K562 (cell line): ENCODE measurements at regions not wholly inside any gene's neighbourhood (a gene's known extent, or its start where the extent isn't known, plus 50 kb on each side); places are given as distances from the start of the nearest gene placed in this dataset.

Source experiments
- ATAC-seq: fragments of 200-7000 bp; cut with Tn5 transposase; 3 replicates; pipeline ENCODE4 v1.9.1; 2020; ENCODE audit warnings: moderate library complexity
- BruUV-seq: library from RNA; stranded (reverse); fragments of 400-500 nt; replicated peaks from 2 replicates; lab custom pipeline; 2021; lab: Mats Ljungman, UMichigan
- CTCF ChIA-PET: fragments of 300-600 bp; formaldehyde crosslinking; extraction: SDS; loops from one replicate; lab custom pipeline; 2021; ENCODE audit warnings: low intra/inter-chr PET ratio; lab: Yijun Ruan, JAX
- POLR2A ChIA-PET: fragments of 300-600, 350-650 bp; sonication (Branson Sonifier 250); formaldehyde crosslinking; extraction: SDS; loops from one replicate; lab custom pipeline; 2021; ENCODE audit warnings: antibody characterized with exemption, inconsistent platforms; lab: Yijun Ruan, JAX
- DNase-seq, 4 experiments: peaks; one replicate each; pipeline versions ENCODE4 v3.0.0 to v3.0.0-alpha.2; 2011 to 2018; ENCODE audit warnings: low spot score in 3 of 4, mixed read lengths in 3 of 4; ENCODE audit errors: extremely low read depth in 1 of 4
- FAIRE-seq: peaks from 2 replicates; lab custom pipeline; 2011; peaks lifted over from hg19 to GRCh38; lab: Jason Lieb, UNC
- H2AFZ ChIP-seq: 2 replicates; pipeline ENCODE4 v1.6.0; 2011; ENCODE audit warnings: low read depth, low read length, control low read depth, inconsistent platforms
- H3K27ac ChIP-seq: fragments of 200-600 bp; 3 replicates; pipeline ENCODE4 v1.8.0; 2011; ENCODE audit warnings: low read depth, mild to moderate bottlenecking, control low read depth, inconsistent platforms, low read length, moderate library complexity, mixed read lengths; ENCODE audit errors: extremely low read depth
- H3K27me3 ChIP-seq, 2 experiments: fragments of 300-600 bp in 1 of 2; 2 replicates in 1 of 2; 3 replicates in 1 of 2; pipeline versions ENCODE4 v1.6.0 to v1.8.0; 2011; ENCODE audit warnings: inconsistent platforms in 2 of 2, low read length in 2 of 2, mild to moderate bottlenecking in 1 of 2, mixed read lengths in 1 of 2, moderate library complexity in 1 of 2; ENCODE audit not compliant: control insufficient read depth in 2 of 2, insufficient read depth in 2 of 2
- H3K36me3 ChIP-seq: fragments of 300-600 bp; 3 replicates; pipeline ENCODE4 v1.8.0; 2011; ENCODE audit warnings: mild to moderate bottlenecking, low read length, inconsistent platforms; ENCODE audit not compliant: control insufficient read depth, insufficient read depth
- H3K4me1 ChIP-seq, 2 experiments: fragments of 200-600 bp in 1 of 2; replicated peaks in 1 of 2; 2 replicates in 1 of 2; 3 replicates in 1 of 2; pipeline versions ENCODE4 v1.5.1 to v1.8.0; 2011; ENCODE audit warnings: inconsistent platforms in 2 of 2, low read length in 2 of 2, mild to moderate bottlenecking in 1 of 2, mixed read lengths in 1 of 2, moderate library complexity in 1 of 2; ENCODE audit not compliant: control insufficient read depth in 2 of 2, insufficient read depth in 2 of 2
- H3K4me2 ChIP-seq: 2 replicates; pipeline ENCODE4 v1.6.1; 2011; ENCODE audit warnings: low read length, control low read depth, inconsistent platforms, mixed read lengths; ENCODE audit not compliant: insufficient read depth
- H3K4me3 ChIP-seq: fragments of 200-600 bp; sonication (generic), shearing (Covaris generic); 2 replicates; pipeline ENCODE4 v1.5.1; 2016; ENCODE audit warnings: control low read depth, inconsistent platforms
- H3K79me2 ChIP-seq: fragments of 200-600 bp; 3 replicates; pipeline ENCODE4 v1.8.0; 2011; ENCODE audit warnings: low read length, inconsistent platforms; ENCODE audit not compliant: control insufficient read depth, insufficient read depth
- H3K9ac ChIP-seq, 2 experiments: 2 replicates each; pipeline versions ENCODE4 v1.6.0 to v1.6.1; 2011; ENCODE audit warnings: low read depth in 2 of 2, low read length in 2 of 2, control low read depth in 1 of 2, inconsistent platforms in 1 of 2, mild to moderate bottlenecking in 1 of 2, mixed read lengths in 1 of 2; ENCODE audit not compliant: insufficient read depth in 1 of 2
- H3K9me1 ChIP-seq: one replicate; pipeline ENCODE4 v1.6.0; 2011; ENCODE audit warnings: inconsistent platforms, mild to moderate bottlenecking, low read length, moderate library complexity; ENCODE audit not compliant: control insufficient read depth, insufficient read depth
- H3K9me3 ChIP-seq: replicated peaks from 2 replicates; pipeline ENCODE4 v1.5.1; 2011; ENCODE audit warnings: low read depth, low read length, inconsistent platforms; ENCODE audit not compliant: control insufficient read depth, insufficient read depth
- H4K20me1 ChIP-seq: replicated peaks from 2 replicates; pipeline ENCODE4 v1.6.1; 2011; ENCODE audit warnings: low read length, inconsistent platforms, mixed read lengths; ENCODE audit not compliant: control insufficient read depth, insufficient read depth
- RBM22 ChIP-seq: fragments of 200-400 bp; formaldehyde crosslinking; IDR thresholded peaks from 2 replicates; pipeline ENCODE4 v1.6.1; 2018; ENCODE audit warnings: low read length, low read depth; ENCODE audit not compliant: poor library complexity, severe bottlenecking
- WGBS: fragments of 100-300 bp; shearing (Covaris generic); methylation state at CpG from one replicate; pipeline ENCODE4 v1.1.6; 2016; ENCODE audit warnings: low coverage, mixed read lengths; ENCODE audit not compliant: insufficient coverage; ENCODE audit errors: missing lambda C conversion rate; 5-methylcytosine and 5-hydroxymethylcytosine counted together
- in situ Hi-C: fragments of 300-500 bp; cut with MboI; formaldehyde crosslinking; loops from 4 replicates; pipeline ENCODE4 v1.15.0; 2018; ENCODE audit warnings: inconsistent platforms, mixed read lengths
- intact Hi-C: fragments of 100-400 bp; cut with micrococcal nuclease; formaldehyde crosslinking; loops from 2 replicates; pipeline ENCODE4 v1.14.2; 2022
- TF ChIP-seq, protein P1 (sequence below), 3 experiments: fragments of 200-800 bp in 1 of 3; fragments of 250-450 bp in 1 of 3; fragments of 450-650 bp in 1 of 3; sonication (Bioruptor Pico) in 1 of 3; sonication (Bioruptor generic) in 1 of 3; formaldehyde crosslinking in 1 of 3; IDR thresholded peaks; 2 replicates each; pipeline versions ENCODE4 v1.6.1 to v1.8.0; 2016 to 2022; ENCODE audit warnings: mild to moderate bottlenecking in 2 of 3, missing genetic modification characterization in 2 of 3, missing compliant biosample characterization in 1 of 3, moderate library complexity in 1 of 3

DNA sequence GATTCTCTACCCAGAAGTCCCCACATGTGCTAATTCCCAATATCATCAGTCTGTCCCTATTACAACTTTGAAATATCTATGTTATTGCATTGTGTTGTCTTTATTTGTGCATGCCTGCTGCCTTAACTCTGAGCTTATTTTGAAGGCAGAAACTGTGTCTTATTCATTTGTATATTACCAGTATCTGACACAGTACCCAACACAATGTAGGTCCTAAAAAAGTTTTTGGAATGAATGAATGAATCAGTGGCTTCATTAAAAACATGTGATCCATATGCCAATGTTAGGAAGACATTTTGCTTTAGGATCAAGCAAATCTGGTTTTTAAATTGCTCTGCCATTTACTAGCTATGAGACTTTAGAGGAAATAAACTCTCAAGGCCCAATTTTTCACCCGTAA lies 420.4 kb downstream of the CBLN4 start:
- no peak overlapping the region for H3K4me3 ChIP-seq
- intact Hi-C loops, result no loop called here
- H3K79me2 ChIP-seq, result no peaks in the 10 kb centered on the region
- H4K20me1 ChIP-seq, result no peaks in the 10 kb centered on the region
- FAIRE-seq, result no peak
- no peak overlapping the region for H2AFZ ChIP-seq
- H3K4me2 ChIP-seq, result no peak overlapping the region
- H3K9me1 ChIP-seq, result no peaks in the 10 kb centered on the region
- no peak overlapping the region for H3K9ac ChIP-seq
- ATAC-seq, result no peak
- CTCF ChIA-PET, result no interaction called here
- BruUV-seq, result no TSS peak
- no peaks in the 10 kb centered on the region for H3K9me3 ChIP-seq
- TF ChIP-seq RBM22, result no peak
- TF ChIP-seq, protein P1, sequence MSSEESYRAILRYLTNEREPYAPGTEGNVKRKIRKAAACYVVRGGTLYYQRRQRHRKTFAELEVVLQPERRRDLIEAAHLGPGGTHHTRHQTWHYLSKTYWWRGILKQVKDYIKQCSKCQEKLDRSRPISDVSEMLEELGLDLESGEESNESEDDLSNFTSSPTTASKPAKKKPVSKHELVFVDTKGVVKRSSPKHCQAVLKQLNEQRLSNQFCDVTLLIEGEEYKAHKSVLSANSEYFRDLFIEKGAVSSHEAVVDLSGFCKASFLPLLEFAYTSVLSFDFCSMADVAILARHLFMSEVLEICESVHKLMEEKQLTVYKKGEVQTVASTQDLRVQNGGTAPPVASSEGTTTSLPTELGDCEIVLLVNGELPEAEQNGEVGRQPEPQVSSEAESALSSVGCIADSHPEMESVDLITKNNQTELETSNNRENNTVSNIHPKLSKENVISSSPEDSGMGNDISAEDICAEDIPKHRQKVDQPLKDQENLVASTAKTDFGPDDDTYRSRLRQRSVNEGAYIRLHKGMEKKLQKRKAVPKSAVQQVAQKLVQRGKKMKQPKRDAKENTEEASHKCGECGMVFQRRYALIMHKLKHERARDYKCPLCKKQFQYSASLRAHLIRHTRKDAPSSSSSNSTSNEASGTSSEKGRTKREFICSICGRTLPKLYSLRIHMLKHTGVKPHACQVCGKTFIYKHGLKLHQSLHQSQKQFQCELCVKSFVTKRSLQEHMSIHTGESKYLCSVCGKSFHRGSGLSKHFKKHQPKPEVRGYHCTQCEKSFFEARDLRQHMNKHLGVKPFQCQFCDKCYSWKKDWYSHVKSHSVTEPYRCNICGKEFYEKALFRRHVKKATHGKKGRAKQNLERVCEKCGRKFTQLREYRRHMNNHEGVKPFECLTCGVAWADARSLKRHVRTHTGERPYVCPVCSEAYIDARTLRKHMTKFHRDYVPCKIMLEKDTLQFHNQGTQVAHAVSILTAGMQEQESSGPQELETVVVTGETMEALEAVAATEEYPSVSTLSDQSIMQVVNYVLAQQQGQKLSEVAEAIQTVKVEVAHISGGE (CRISPR knock-in tag; IDR thresholded peaks at IDR 0.05), result peak in 1 of 3 experiments; percentile 85; a peak in 1 of 6 replicates
- TF ChIP-seq, all 486 proteins: peak for 1
- in situ Hi-C loops, result no loop called here
- Histone ChIP-seq H3K27ac (no peak overlapping the region), H3K4me1 (no peaks in the 10 kb centered on the region), H3K27me3 (no peaks in the 10 kb centered on the region), H3K36me3 (no peaks in the 10 kb centered on the region)
- POLR2A ChIA-PET, result no interaction called here
- WGBS, result 0% methylated on average over 1 of the region's 1 CpG
- DNase-seq, result no peak
